KMS-11 (cell line): ENCODE measurements at regions not wholly inside any gene's neighbourhood (a gene's known extent, or its start where the extent isn't known, plus 50 kb on each side); places are given as distances from the start of the nearest gene placed in this dataset.

Source experiments
- H2AFZ ChIP-seq: fragments of 200-600 bp; sonication (generic); 2 replicates; pipeline ENCODE4 v1.6.1; 2016; ENCODE audit warnings: antibody characterized with exemption, mixed run types, low read depth
- H3K27ac ChIP-seq: fragments of 200-600 bp; sonication (generic); 2 replicates; pipeline ENCODE4 v1.6.1; 2016; ENCODE audit warnings: mild to moderate bottlenecking, mixed run types
- H3K27me3 ChIP-seq: fragments of 200-600 bp; sonication (generic); 2 replicates; pipeline ENCODE4 v1.6.1; 2017; ENCODE audit warnings: mild to moderate bottlenecking, low read depth, mixed run types, moderate library complexity; ENCODE audit not compliant: insufficient read depth
- H3K36me3 ChIP-seq: fragments of 200-600 bp; sonication (generic); 2 replicates; pipeline ENCODE4 v1.6.1; 2017; ENCODE audit warnings: mild to moderate bottlenecking, mixed run types; ENCODE audit not compliant: insufficient read depth
- H3K4me1 ChIP-seq: fragments of 200-600 bp; sonication (generic); 2 replicates; pipeline ENCODE4 v1.6.1; 2016; ENCODE audit warnings: mild to moderate bottlenecking, low read depth, mixed run types; ENCODE audit not compliant: poor library complexity, severe bottlenecking
- H3K4me2 ChIP-seq: fragments of 200-600 bp; sonication (generic); 2 replicates; pipeline ENCODE4 v1.7.0; 2016; ENCODE audit warnings: mild to moderate bottlenecking, mixed run types
- H3K4me3 ChIP-seq: fragments of 200-600 bp; sonication (generic); IDR thresholded peaks from 2 replicates; pipeline ENCODE4 v1.6.1; 2017; ENCODE audit warnings: low read depth, low read length, mixed read lengths; ENCODE audit not compliant: insufficient read depth
- H3K79me2 ChIP-seq: fragments of 200-600 bp; sonication (generic); 2 replicates; pipeline ENCODE4 v1.6.1; 2016; ENCODE audit warnings: low read depth, mixed run types; ENCODE audit not compliant: insufficient read depth
- H3K9ac ChIP-seq: fragments of 200-600 bp; sonication (generic); 2 replicates; pipeline ENCODE4 v1.6.1; 2016; ENCODE audit warnings: mild to moderate bottlenecking, mixed run types
- H4K20me1 ChIP-seq: fragments of 200-600 bp; sonication (generic); 2 replicates; pipeline ENCODE4 v1.6.1; 2016; ENCODE audit warnings: mild to moderate bottlenecking, mixed run types; ENCODE audit not compliant: insufficient read depth
- TF ChIP-seq, protein P1 (sequence below): fragments of 200-600 bp; sonication (generic); conservative IDR thresholded peaks from 2 replicates; pipeline ENCODE4 v1.6.1; 2017; ENCODE audit warnings: low read depth, mild to moderate bottlenecking, antibody characterized with exemption, low read length, moderate library complexity, mixed read lengths

GRCh38 chr15:38899300-38899699 lies 334.7 kb upstream of the RASGRP1 start:
- Histone ChIP-seq H3K36me3 (no peaks in the 10 kb centered on the region), H3K4me3 (no peak overlapping the region), H3K9ac (no peak overlapping the region), H3K27ac (no peak overlapping the region), H3K4me2 (no peak overlapping the region), H4K20me1 (no peaks in the 10 kb centered on the region), H3K27me3 (no peaks in the 10 kb centered on the region), H3K79me2 (no peaks in the 10 kb centered on the region), H2AFZ (no peak overlapping the region), H3K4me1 (no peaks in the 10 kb centered on the region)
- TF ChIP-seq, protein P1, sequence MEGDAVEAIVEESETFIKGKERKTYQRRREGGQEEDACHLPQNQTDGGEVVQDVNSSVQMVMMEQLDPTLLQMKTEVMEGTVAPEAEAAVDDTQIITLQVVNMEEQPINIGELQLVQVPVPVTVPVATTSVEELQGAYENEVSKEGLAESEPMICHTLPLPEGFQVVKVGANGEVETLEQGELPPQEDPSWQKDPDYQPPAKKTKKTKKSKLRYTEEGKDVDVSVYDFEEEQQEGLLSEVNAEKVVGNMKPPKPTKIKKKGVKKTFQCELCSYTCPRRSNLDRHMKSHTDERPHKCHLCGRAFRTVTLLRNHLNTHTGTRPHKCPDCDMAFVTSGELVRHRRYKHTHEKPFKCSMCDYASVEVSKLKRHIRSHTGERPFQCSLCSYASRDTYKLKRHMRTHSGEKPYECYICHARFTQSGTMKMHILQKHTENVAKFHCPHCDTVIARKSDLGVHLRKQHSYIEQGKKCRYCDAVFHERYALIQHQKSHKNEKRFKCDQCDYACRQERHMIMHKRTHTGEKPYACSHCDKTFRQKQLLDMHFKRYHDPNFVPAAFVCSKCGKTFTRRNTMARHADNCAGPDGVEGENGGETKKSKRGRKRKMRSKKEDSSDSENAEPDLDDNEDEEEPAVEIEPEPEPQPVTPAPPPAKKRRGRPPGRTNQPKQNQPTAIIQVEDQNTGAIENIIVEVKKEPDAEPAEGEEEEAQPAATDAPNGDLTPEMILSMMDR = no peak

- no peaks in the 10 kb centered on the region for H3K27me3 ChIP-seq
- TF ChIP-seq, protein P1 = no peak
- no peak overlapping the region for H3K9ac ChIP-seq
- H3K79me2 ChIP-seq = no peaks in the 10 kb centered on the region
- no peaks in the 10 kb centered on the region for H3K36me3 ChIP-seq
- H3K27ac ChIP-seq = no peak overlapping the region
- no peak overlapping the region for H2AFZ ChIP-seq
- H3K4me1 ChIP-seq = no peaks in the 10 kb centered on the region
- no peaks in the 10 kb centered on the region for H4K20me1 ChIP-seq
- no peak overlapping the region for H3K4me2 ChIP-seq
- H3K4me3 ChIP-seq = no peak overlapping the region
These were observed 339.7 kb upstream of the RASGRP1 start for GRCh38 chr15:38904298-38904697.

DNA sequence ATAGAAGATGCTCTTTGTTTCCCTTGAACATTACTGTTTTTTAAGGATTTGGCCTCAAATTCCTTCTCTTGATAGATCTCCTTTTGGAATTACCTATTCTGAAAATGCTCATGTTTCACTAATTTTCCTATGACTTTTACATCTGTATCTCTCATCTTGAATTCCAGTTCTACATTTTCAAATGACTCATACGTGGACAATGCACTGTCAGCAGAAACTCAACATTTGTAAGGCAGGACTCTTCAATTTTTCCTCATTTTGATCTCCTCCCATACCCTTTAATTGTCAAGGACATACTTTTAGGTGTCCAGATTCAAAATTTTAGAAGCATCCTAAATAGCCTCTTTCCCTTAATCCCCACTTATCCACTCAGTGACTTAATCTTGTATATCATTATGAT lies 341.0 kb upstream of the RASGRP1 start:
- Histone ChIP-seq H2AFZ (no peak overlapping the region), H3K79me2 (no peaks in the 10 kb centered on the region), H3K9ac (no peak overlapping the region), H3K4me1 (no peaks in the 10 kb centered on the region), H3K4me2 (no peak overlapping the region), H3K36me3 (no peaks in the 10 kb centered on the region), H3K4me3 (no peak overlapping the region), H4K20me1 (no peaks in the 10 kb centered on the region), H3K27ac (no peak overlapping the region), H3K27me3 (no peaks in the 10 kb centered on the region)
- TF ChIP-seq, protein P1 = no peak

DNA sequence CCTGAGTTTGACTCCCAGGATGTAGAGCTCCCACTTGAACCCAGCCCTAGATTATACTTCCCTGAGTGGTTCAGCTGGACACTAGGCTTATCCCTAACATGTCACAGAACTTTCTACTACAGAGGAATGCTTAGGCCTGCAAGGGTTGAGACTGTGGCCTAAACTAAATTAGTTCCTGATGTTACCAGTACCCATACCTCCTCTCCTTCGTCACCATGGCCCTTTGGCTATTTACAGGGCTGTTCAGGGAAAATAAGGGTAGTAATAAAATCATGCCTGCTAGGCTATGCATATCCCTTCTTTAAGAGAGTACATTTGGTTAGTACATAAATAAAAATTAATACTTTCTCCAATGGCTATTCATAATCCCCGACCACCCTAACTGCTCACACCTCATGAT lies 356.4 kb upstream of the RASGRP1 start:
- no peak overlapping the region for H3K4me2 ChIP-seq
- no peaks in the 10 kb centered on the region for H4K20me1 ChIP-seq
- H2AFZ ChIP-seq = no peak overlapping the region
- H3K79me2 ChIP-seq = no peaks in the 10 kb centered on the region
- H3K27me3 ChIP-seq = no peaks in the 10 kb centered on the region
- H3K9ac ChIP-seq = no peak overlapping the region
- H3K4me3 ChIP-seq = no peak overlapping the region
- no peak overlapping the region for H3K27ac ChIP-seq
- H3K4me1 ChIP-seq = no peaks in the 10 kb centered on the region
- TF ChIP-seq, protein P1 = no peak
- no peaks in the 10 kb centered on the region for H3K36me3 ChIP-seq
